ENCODE measurements at regions not wholly inside any gene's neighbourhood (a gene's known extent, or its start where the extent isn't known, plus 50 kb on each side); places are given as distances from the start of the nearest gene placed in this dataset.

GRCh38 chr2:88924533-88924932 lies 233.1 kb downstream of the RPIA start:
- DNase-seq (ENCODE audit: low read depth): no peak
- Histone ChIP-seq H3K27me3 (ENCODE audit: control insufficient read depth, insufficient read depth, low read length) (no peaks in the 10 kb centered on the region), H3K4me3 (ENCODE audit: low read depth, low read length) (no peak overlapping the region), H3K36me3 (ENCODE audit: control insufficient read depth, insufficient read depth, low read length) (no peaks in the 10 kb centered on the region)
- TF ChIP-seq CTCF (IDR thresholded peaks at IDR 0.05; ENCODE audit: insufficient read depth, low read length, poor library complexity, severe bottlenecking): no peak

GRCh38 chr2:88925770-88926462 lies 234.4 kb downstream of the RPIA start:
- no peak for TF ChIP-seq CTCF (IDR thresholded peaks at IDR 0.05; ENCODE audit: insufficient read depth, low read length, poor library complexity, severe bottlenecking)
- Histone ChIP-seq H3K27me3 (ENCODE audit: control insufficient read depth, insufficient read depth, low read length) (no peaks in the 10 kb centered on the region), H3K36me3 (ENCODE audit: control insufficient read depth, insufficient read depth, low read length) (no peaks in the 10 kb centered on the region), H3K4me3 (ENCODE audit: low read depth, low read length) (no peak overlapping the region)
- no peak for DNase-seq (ENCODE audit: low read depth)

GRCh38 chr2:88927128-88927527 lies 235.7 kb downstream of the RPIA start:
- Histone ChIP-seq H3K36me3 (ENCODE audit: control insufficient read depth, insufficient read depth, low read length) (no peaks in the 10 kb centered on the region), H3K27me3 (ENCODE audit: control insufficient read depth, insufficient read depth, low read length) (no peaks in the 10 kb centered on the region), H3K4me3 (ENCODE audit: low read depth, low read length) (no peak overlapping the region)
- TF ChIP-seq CTCF (IDR thresholded peaks at IDR 0.05; ENCODE audit: insufficient read depth, low read length, poor library complexity, severe bottlenecking): no peak
- no peak for DNase-seq (ENCODE audit: low read depth)

GRCh38 chr2:88930659-88931058 lies 239.2 kb downstream of the RPIA start:
- H3K4me3 ChIP-seq (ENCODE audit: low read depth, low read length): no peak overlapping the region

GRCh38 chr2:88932686-88933085 lies 241.2 kb downstream of the RPIA start:
- TF ChIP-seq CTCF (IDR thresholded peaks at IDR 0.05; ENCODE audit: insufficient read depth, low read length, poor library complexity, severe bottlenecking): no peak
- H3K4me3 ChIP-seq (ENCODE audit: low read depth, low read length): no peak overlapping the region
- no peaks in the 10 kb centered on the region for H3K36me3 ChIP-seq (ENCODE audit: control insufficient read depth, insufficient read depth, low read length)
- no peak for DNase-seq (ENCODE audit: low read depth)
- H3K27me3 ChIP-seq (ENCODE audit: control insufficient read depth, insufficient read depth, low read length): no peaks in the 10 kb centered on the region

More at GRCh38 chr2:88930659-88931058, 239.2 kb downstream of the RPIA start:
- no peaks in the 10 kb centered on the region for H3K36me3 ChIP-seq (ENCODE audit: control insufficient read depth, insufficient read depth, low read length)
- no peaks in the 10 kb centered on the region for H3K27me3 ChIP-seq (ENCODE audit: control insufficient read depth, insufficient read depth, low read length)
- no peak for DNase-seq (ENCODE audit: low read depth)
- no peak for TF ChIP-seq CTCF (IDR thresholded peaks at IDR 0.05; ENCODE audit: insufficient read depth, low read length, poor library complexity, severe bottlenecking)

- no peak for DNase-seq (ENCODE audit: low read depth)
Measured at GRCh38 chr2:88933091-88933490, 241.6 kb downstream of the RPIA start.

More at GRCh38 chr2:88933091-88933490, 241.6 kb downstream of the RPIA start:
- Histone ChIP-seq H3K4me3 (ENCODE audit: low read depth, low read length) (no peak overlapping the region), H3K36me3 (ENCODE audit: control insufficient read depth, insufficient read depth, low read length) (no peaks in the 10 kb centered on the region), H3K27me3 (ENCODE audit: control insufficient read depth, insufficient read depth, low read length) (no peaks in the 10 kb centered on the region)
- TF ChIP-seq CTCF (IDR thresholded peaks at IDR 0.05; ENCODE audit: insufficient read depth, low read length, poor library complexity, severe bottlenecking): no peak

Data from kidney epithelial cell (primary cell).